ENCODE measurements at regions not wholly inside any gene's neighbourhood (a gene's known extent, or its start where the extent isn't known, plus 50 kb on each side); places are given as distances from the start of the nearest gene placed in this dataset.

DNA sequence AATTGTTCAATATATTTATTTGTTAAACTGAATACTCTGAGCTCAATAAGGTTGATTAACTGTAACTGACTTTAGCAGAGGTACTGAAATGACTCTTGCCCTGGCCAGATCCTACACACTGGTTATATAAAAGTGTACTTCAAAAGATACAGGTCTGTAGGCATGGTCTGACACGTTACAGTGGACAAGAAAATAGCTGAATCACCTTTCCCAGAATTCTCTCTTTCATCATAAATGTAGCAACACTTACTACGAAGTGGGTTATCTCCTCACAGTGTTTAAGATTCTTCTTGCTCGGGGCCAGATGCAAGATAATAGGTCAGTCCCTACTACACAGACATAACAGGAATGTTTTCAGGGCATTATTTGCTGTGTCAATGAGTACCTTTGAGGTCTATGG, 107.0 kb upstream of the ZC3H15 start:
- Mint-ChIP-seq H3K36me3 (ENCODE audit: insufficient read depth, unreplicated experiment) (no peaks in the 10 kb centered on the region), H3K4me3 (ENCODE audit: unreplicated experiment) (no peak overlapping the region), H3K4me1 (ENCODE audit: low read depth, unreplicated experiment) (no peaks in the 10 kb centered on the region), H3K9me3 (ENCODE audit: unreplicated experiment) (peaks cover 15% of the 10 kb centered on the region), H3K27me3 (ENCODE audit: insufficient read depth, unreplicated experiment) (no peaks in the 10 kb centered on the region), H3K27ac (ENCODE audit: unreplicated experiment) (no peak overlapping the region)
- H3K27me3 ChIP-seq (replicated peaks; ENCODE audit: control insufficient read depth, insufficient read depth, low read length): no peaks in the 10 kb centered on the region
- no peak overlapping the region for H3K4me3 ChIP-seq (ENCODE audit: low read depth, low read length)
- no peaks in the 10 kb centered on the region for H3K9me3 ChIP-seq
- peak in 1 of 2 experiments; percentile 21 for DNase-seq
- H3K4me1 ChIP-seq: 0 out of 2 replicates have a peak, but pooled peaks cover 9% of the 10 kb centered on the region
- ChIA-PET CTCF (no interaction called here), POLR2A (no interaction called here)
- TF ChIP-seq, protein P1, sequence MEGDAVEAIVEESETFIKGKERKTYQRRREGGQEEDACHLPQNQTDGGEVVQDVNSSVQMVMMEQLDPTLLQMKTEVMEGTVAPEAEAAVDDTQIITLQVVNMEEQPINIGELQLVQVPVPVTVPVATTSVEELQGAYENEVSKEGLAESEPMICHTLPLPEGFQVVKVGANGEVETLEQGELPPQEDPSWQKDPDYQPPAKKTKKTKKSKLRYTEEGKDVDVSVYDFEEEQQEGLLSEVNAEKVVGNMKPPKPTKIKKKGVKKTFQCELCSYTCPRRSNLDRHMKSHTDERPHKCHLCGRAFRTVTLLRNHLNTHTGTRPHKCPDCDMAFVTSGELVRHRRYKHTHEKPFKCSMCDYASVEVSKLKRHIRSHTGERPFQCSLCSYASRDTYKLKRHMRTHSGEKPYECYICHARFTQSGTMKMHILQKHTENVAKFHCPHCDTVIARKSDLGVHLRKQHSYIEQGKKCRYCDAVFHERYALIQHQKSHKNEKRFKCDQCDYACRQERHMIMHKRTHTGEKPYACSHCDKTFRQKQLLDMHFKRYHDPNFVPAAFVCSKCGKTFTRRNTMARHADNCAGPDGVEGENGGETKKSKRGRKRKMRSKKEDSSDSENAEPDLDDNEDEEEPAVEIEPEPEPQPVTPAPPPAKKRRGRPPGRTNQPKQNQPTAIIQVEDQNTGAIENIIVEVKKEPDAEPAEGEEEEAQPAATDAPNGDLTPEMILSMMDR (IDR thresholded peaks at IDR 0.05; ENCODE audit: insufficient read depth in 1 of 2, low read depth in 1 of 2, low read length in 1 of 2, severe bottlenecking in 1 of 2, unreplicated experiment in 1 of 2): no peak
- no TSS peak for BruUV-seq (replicated peaks)
- intact Hi-C loops (cut with micrococcal nuclease; ENCODE audit: unreplicated experiment): no loop called here
- no peaks in the 10 kb centered on the region for H3K36me3 ChIP-seq (ENCODE audit: control insufficient read depth, insufficient read depth, low read length)

DNA sequence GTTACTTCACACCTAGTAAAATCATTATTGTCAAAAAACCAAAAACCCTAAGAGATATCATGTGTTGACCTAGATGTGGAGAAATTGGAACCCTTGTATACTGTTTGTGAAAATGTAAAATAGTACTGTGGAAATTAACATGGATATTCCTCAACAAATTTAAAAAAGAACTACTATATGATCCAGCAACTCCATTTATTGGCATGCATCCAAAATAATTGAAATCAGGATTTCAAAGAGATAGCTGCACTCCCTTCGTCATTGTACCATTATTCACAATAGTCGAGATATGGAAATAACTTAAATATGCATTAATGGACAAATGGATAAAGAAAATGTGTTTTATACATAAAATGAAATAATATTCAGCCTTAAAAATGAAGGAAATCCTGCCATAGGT, 105.3 kb upstream of the ZC3H15 start:
- no TSS peak for BruUV-seq (replicated peaks)
- H3K27ac Mint-ChIP-seq (ENCODE audit: unreplicated experiment): no peak overlapping the region
- no peaks in the 10 kb centered on the region for H3K4me1 Mint-ChIP-seq (ENCODE audit: low read depth, unreplicated experiment)
- CTCF ChIA-PET: no interaction called here
- Histone ChIP-seq H3K4me3 (ENCODE audit: low read depth, low read length) (no peak overlapping the region), H3K27me3 (replicated peaks; ENCODE audit: control insufficient read depth, insufficient read depth, low read length) (no peaks in the 10 kb centered on the region), H3K4me1 (0 out of 2 replicates have a peak, but pooled peaks cover 9% of the 10 kb centered on the region), H3K36me3 (ENCODE audit: control insufficient read depth, insufficient read depth, low read length) (no peaks in the 10 kb centered on the region), H3K9me3 (peaks cover under 1% of the 10 kb centered on the region; the same call in 1 of the 2 replicates)
- no peak for DNase-seq
- no peaks in the 10 kb centered on the region for H3K27me3 Mint-ChIP-seq (ENCODE audit: insufficient read depth, unreplicated experiment)
- TF ChIP-seq, protein P1 (IDR thresholded peaks at IDR 0.05; ENCODE audit: insufficient read depth in 1 of 2, low read depth in 1 of 2, low read length in 1 of 2, severe bottlenecking in 1 of 2, unreplicated experiment in 1 of 2): no peak
- H3K4me3 Mint-ChIP-seq (ENCODE audit: unreplicated experiment): no peak overlapping the region
- POLR2A ChIA-PET: no interaction called here
- intact Hi-C loops (cut with micrococcal nuclease; ENCODE audit: unreplicated experiment): no loop called here
- no peaks in the 10 kb centered on the region for H3K36me3 Mint-ChIP-seq (ENCODE audit: insufficient read depth, unreplicated experiment)
- peaks cover 13% of the 10 kb centered on the region for H3K9me3 Mint-ChIP-seq (ENCODE audit: unreplicated experiment)

DNA sequence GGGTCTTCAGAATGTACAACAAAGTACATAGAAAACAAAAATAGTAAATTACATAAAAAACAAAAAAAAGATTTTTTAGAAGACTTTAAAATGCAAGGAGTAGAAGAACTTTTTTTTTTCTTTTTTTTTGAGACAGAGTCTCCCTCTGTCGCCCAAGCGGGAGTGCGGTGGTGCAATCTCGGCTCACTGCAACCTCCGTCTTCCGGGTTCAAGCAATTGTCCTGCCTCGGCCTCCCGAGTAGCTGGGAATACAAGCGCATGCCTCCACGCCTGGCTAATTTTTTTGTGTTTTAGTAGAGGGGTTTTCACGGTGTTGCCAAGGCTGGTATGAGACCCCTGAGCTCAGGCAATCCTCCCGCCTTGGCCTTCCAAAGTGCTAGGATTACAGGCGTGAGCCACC, 104.5 kb upstream of the ZC3H15 start:
- no peak overlapping the region for H3K27ac Mint-ChIP-seq (ENCODE audit: unreplicated experiment)
- no peaks in the 10 kb centered on the region for H3K36me3 Mint-ChIP-seq (ENCODE audit: insufficient read depth, unreplicated experiment)
- Histone ChIP-seq H3K9me3 (peaks cover 4% of the 10 kb centered on the region; the same call in 1 of the 2 replicates), H3K4me3 (ENCODE audit: low read depth, low read length) (no peak overlapping the region), H3K36me3 (ENCODE audit: control insufficient read depth, insufficient read depth, low read length) (no peaks in the 10 kb centered on the region), H3K27me3 (replicated peaks; ENCODE audit: control insufficient read depth, insufficient read depth, low read length) (no peaks in the 10 kb centered on the region), H3K4me1 (0 out of 2 replicates have a peak, but pooled peaks cover 9% of the 10 kb centered on the region)
- CTCF ChIA-PET: no interaction called here
- POLR2A ChIA-PET: no interaction called here
- no peaks in the 10 kb centered on the region for H3K27me3 Mint-ChIP-seq (ENCODE audit: insufficient read depth, unreplicated experiment)
- no peak overlapping the region for H3K4me3 Mint-ChIP-seq (ENCODE audit: unreplicated experiment)
- intact Hi-C loops (cut with micrococcal nuclease; ENCODE audit: unreplicated experiment): no loop called here
- DNase-seq: no peak
- no peaks in the 10 kb centered on the region for H3K4me1 Mint-ChIP-seq (ENCODE audit: low read depth, unreplicated experiment)
- H3K9me3 Mint-ChIP-seq (ENCODE audit: unreplicated experiment): peaks cover 10% of the 10 kb centered on the region
- no TSS peak for BruUV-seq (replicated peaks)
- TF ChIP-seq, protein P1 (IDR thresholded peaks at IDR 0.05; ENCODE audit: insufficient read depth in 1 of 2, low read depth in 1 of 2, low read length in 1 of 2, severe bottlenecking in 1 of 2, unreplicated experiment in 1 of 2): no peak
